Gastrocnemius medialis (tissue), 4 donors: ENCODE measurements at regions not wholly inside any gene's neighbourhood (a gene's known extent, or its start where the extent isn't known, plus 50 kb on each side); places are given as distances from the start of the nearest gene placed in this dataset.

ENCODE experiments used
- CTCF ChIP-seq, 5 experiments: fragments of 450-650 bp in 3 of 5; fragments of 200-600 bp in 2 of 5; sonication (generic) in 2 of 5; IDR thresholded peaks in 4 of 5; conservative IDR thresholded peaks in 1 of 5; 1 replicate in 4 of 5; 2 replicates in 1 of 5; pipeline ENCODE4 v1.5.1; 2016 to 2019; ENCODE audit warnings: antibody characterized with exemption in 5 of 5, mild to moderate bottlenecking in 3 of 5, moderate library complexity in 3 of 5
- POLR2A ChIP-seq, 2 donors: fragments of 450-650 bp; IDR thresholded peaks; one replicate each; pipeline ENCODE4 v1.6.1; 2017; ENCODE audit warnings: antibody characterized with exemption in 2 of 2, mild to moderate bottlenecking in 2 of 2, moderate library complexity in 2 of 2

- TF ChIP-seq CTCF (IDR thresholded peaks at IDR 0.05 in 4 of 5, conservative IDR thresholded peaks at IDR 0.05 in 1 of 5) (no peak), POLR2A (IDR thresholded peaks at IDR 0.05) (no peak)
Measured at GRCh38 chr7:10300577-10300976, 673.1 kb upstream of the PHF14 start.
